IPS-15b (cell line): ENCODE measurements at regions not wholly inside any gene's neighbourhood (a gene's known extent, or its start where the extent isn't known, plus 50 kb on each side); places are given as distances from the start of the nearest gene placed in this dataset.
"Not testable (repeated sequence)": the region's sequence is repeated elsewhere in the genome, so short reads cannot be mapped to it uniquely, and the experiment has no call there.

Source experiments
- H3K27me3 ChIP-seq: one replicate; pipeline ENCODE4 v1.6.1; 2013; ENCODE audit warnings: low read length; ENCODE audit not compliant: control insufficient read depth, insufficient read depth
- H3K36me3 ChIP-seq: one replicate; pipeline ENCODE4 v1.6.1; 2013; ENCODE audit warnings: low read length; ENCODE audit not compliant: control insufficient read depth, insufficient read depth
- H3K4me1 ChIP-seq: one replicate; pipeline ENCODE4 v1.6.1; 2013; ENCODE audit warnings: mild to moderate bottlenecking, low read length; ENCODE audit not compliant: control insufficient read depth, insufficient read depth
- H3K4me3 ChIP-seq: one replicate; pipeline ENCODE4 v1.5.1; 2013; ENCODE audit warnings: low read depth, low read length
- H3K9ac ChIP-seq: one replicate; pipeline ENCODE4 v1.6.1; 2013; ENCODE audit warnings: low read depth, mild to moderate bottlenecking, low read length
- H3K9me3 ChIP-seq: one replicate; pipeline ENCODE4 v1.6.1; 2013; ENCODE audit warnings: mild to moderate bottlenecking, low read length; ENCODE audit not compliant: control insufficient read depth, insufficient read depth

DNA sequence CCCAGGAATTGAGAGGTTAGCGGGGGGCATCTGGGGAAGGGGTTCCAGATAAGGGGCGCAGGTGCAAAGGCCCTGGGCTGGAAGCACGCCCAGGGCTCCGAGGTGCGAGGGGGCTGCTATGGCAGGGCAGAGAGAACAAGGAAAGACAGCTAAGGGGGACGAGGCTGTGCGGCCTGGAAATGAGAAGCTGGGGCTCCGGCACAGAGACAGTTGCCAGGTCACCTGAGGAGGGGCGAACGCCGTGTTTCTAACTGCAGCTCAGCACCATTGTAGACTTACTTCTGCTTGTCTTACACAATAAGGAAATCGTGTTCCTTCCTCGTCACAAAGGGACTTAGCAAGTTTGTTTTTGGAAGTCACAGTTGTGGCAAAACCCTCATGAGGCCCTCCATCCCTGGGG, 68.9 kb upstream of the TBXT start:
- Histone ChIP-seq H3K9me3 (no peaks in the 10 kb centered on the region), H3K4me3 (no peak overlapping the region), H3K27me3 (peaks cover 6% of the 10 kb centered on the region), H3K9ac (no peak overlapping the region), H3K36me3 (no peaks in the 10 kb centered on the region), H3K4me1 (no peaks in the 10 kb centered on the region)

DNA sequence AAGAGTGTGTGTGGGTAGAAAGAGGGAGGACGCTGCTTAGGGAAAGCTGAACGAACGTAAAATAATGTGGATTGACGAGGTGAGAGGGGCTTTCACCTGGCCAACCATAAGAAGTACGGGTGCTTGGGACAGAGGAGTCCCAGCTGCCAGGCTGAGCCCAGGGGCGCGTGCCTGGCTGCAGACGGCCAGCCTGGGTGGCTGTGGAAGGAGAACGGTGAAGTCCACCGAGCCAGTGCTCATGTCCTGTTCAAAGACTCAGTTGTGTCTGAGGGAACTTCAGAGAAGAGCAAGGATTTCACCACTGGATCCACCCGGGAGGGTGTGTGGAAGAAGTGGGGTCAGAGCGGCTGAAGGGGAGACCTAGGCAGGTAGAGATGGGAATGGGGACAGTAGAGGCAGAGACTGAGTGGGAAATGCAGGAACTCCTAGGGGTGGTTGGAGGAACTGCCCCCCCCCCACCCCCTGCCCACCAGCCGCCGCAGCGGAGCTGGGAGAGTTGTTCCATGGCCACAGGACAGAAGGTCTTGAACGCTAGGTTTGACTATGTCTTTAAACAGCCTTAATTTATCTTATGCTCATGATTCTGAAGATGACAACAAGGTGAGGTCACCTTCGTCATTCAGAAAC, 68.1 kb upstream of the TBXT start:
- no peaks in the 10 kb centered on the region for H3K9me3 ChIP-seq
- no peaks in the 10 kb centered on the region for H3K4me1 ChIP-seq
- H3K9ac ChIP-seq = no peak overlapping the region
- H3K27me3 ChIP-seq = peaks cover 6% of the 10 kb centered on the region
- no peaks in the 10 kb centered on the region for H3K36me3 ChIP-seq
- no peak overlapping the region for H3K4me3 ChIP-seq

GRCh38 chr6:166231181-166231580, 63.5 kb upstream of the TBXT start:
- H3K9ac ChIP-seq, H3K36me3 ChIP-seq, H3K4me3 ChIP-seq, H3K4me1 ChIP-seq, H3K9me3 ChIP-seq: not testable (repeated sequence)
- peaks cover 23% of the 10 kb centered on the region for H3K27me3 ChIP-seq

DNA sequence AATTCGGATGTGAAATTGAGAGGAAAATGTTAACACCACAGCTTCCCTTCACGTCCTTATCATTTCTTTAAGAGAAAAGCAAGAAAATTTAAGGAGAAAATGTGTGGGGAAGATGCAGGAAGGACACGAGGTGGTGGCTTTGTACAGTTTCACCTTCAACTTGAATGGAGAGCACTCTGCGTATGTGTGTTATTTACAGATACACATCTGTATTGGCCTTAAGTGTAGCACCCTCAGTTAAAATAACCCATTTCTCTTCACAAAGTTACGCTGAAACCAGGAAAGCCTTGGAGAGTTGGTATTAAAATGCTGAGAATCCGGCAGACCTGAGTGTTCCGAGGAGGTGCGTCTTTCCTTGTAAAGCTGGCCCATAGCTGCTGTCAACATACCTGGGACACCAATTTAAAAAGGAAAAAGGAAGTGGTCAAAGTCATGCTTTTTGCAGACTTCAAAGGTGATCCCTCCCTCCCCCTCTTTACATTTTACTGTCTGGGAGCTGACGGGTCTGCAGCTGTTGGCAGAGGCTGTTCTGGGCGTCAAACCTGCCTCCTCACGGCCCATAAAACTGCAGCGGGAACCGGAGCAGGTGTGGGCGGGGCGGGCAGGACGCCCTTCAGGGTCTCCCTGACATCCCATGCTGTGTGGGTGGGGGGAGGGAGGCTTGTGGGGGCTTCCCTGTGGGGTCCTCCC, 61.3 kb upstream of the TBXT start:
- peaks cover 2% of the 10 kb centered on the region for H3K4me1 ChIP-seq
- no peaks in the 10 kb centered on the region for H3K36me3 ChIP-seq
- no peaks in the 10 kb centered on the region for H3K9me3 ChIP-seq
- no peak overlapping the region for H3K9ac ChIP-seq
- H3K4me3 ChIP-seq = no peak overlapping the region
- peaks cover 24% of the 10 kb centered on the region for H3K27me3 ChIP-seq

DNA sequence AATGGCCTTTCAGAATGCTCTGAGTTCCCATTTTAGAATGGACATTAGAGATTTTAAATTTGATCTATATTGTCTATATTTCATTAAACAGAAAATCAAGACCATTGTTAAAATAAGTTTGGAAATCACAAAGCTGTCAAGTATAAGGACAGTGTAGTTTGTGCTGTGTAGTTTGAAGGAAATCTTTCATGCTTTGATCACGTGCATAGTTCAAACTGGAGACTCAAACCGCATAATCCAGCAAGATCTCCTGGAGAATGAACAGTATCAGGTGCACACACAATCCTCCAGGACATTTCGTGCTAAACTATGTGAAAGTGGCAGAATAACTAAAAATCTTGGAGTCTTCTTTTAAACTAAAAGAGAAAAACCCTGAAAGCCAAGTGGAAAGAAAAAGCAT, 60.8 kb upstream of the TBXT start:
- Histone ChIP-seq H3K4me3 (no peak overlapping the region), H3K27me3 (peaks cover 24% of the 10 kb centered on the region), H3K9ac (no peak overlapping the region), H3K4me1 (peaks cover 2% of the 10 kb centered on the region), H3K36me3 (no peaks in the 10 kb centered on the region), H3K9me3 (no peaks in the 10 kb centered on the region)

- no peaks in the 10 kb centered on the region for H3K9me3 ChIP-seq
- no peak overlapping the region for H3K4me3 ChIP-seq
- H3K27me3 ChIP-seq = peaks cover 10% of the 10 kb centered on the region
- no peak overlapping the region for H3K9ac ChIP-seq
- H3K36me3 ChIP-seq = no peaks in the 10 kb centered on the region
- H3K4me1 ChIP-seq = no peaks in the 10 kb centered on the region
These were observed 55.4 kb upstream of the TBXT start for GRCh38 chr6:166223079-166223478.

DNA sequence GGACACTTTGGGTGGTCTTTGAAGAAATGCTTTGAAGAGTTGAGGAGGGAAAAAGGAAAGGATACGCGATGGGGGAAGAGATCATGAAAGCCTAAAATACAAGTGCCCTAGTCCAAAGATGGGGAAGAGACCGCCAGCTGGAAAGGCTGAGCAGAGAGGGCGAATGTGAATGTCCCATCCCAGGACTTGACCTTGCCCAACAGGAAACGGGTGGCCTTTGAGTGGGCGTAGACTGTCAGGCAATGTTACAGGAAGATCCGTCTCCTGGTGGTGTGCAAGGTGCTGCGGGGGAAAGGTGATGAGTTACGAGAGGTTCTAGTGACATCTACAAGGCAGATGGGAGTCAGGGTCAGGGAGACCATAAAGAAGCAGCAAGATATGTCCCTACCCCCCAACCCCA, 55.0 kb upstream of the TBXT start:
- Histone ChIP-seq H3K27me3 (peaks cover 10% of the 10 kb centered on the region), H3K9me3 (no peaks in the 10 kb centered on the region), H3K36me3 (no peaks in the 10 kb centered on the region), H3K9ac (no peak overlapping the region), H3K4me1 (no peaks in the 10 kb centered on the region), H3K4me3 (no peak overlapping the region)

DNA sequence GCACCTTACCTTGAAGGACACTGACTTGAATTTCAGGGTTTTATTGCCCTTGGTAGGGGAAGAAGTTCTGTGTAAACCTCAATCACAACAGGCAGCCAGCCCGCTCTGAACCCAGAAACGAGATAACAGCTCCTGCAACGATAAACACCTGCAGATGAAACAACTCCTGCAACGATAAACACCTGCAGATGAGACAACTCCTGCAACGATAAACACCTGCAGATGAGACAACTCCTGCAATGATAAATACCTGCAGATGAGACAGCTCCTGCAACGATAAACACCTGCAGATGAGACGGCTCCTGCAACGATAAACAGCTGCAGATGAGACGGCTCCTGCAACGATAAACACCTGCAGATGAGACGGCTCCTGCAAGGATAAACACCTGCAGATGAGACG, 54.0 kb upstream of the TBXT start:
- Histone ChIP-seq H3K9ac (no peak overlapping the region), H3K4me3 (no peak overlapping the region), H3K4me1 (no peaks in the 10 kb centered on the region), H3K9me3 (no peaks in the 10 kb centered on the region), H3K27me3 (peaks cover 5% of the 10 kb centered on the region), H3K36me3 (no peaks in the 10 kb centered on the region)

DNA sequence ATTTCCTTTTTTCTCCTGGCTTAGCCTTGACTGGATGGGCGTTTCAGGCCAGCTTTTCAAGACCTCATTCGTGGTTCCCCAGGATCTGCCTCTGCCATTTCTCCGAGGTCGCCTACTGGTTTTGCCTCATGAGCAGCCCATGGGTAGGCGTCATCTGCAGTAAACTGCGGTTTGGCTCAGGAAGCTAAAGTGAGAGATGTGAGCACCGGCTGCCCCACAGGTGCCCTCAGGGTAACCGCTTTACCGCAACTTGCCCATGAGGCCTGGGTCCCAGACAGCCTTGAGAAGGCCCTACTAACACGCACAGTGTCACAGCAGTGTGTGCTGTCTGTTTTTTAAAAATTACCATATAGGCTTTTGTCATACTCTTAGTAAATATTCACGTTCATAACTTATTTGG, 53.4 kb upstream of the TBXT start:
- H3K36me3 ChIP-seq = no peaks in the 10 kb centered on the region
- no peak overlapping the region for H3K4me3 ChIP-seq
- H3K27me3 ChIP-seq = no peaks in the 10 kb centered on the region
- H3K9me3 ChIP-seq = no peaks in the 10 kb centered on the region
- H3K9ac ChIP-seq = no peak overlapping the region
- H3K4me1 ChIP-seq = no peaks in the 10 kb centered on the region
